ENCODE measurements at regions not wholly inside any gene's neighbourhood (a gene's known extent, or its start where the extent isn't known, plus 50 kb on each side); places are given as distances from the start of the nearest gene placed in this dataset.

GRCh38 chr2:220858101-220858500 is 714.0 kb downstream of the EPHA4 start:
- Histone ChIP-seq H3K36me3 (no peaks in the 10 kb centered on the region), H3K4me1 (no peaks in the 10 kb centered on the region), H3K4me3 (no peak overlapping the region), H3K27ac (no peak overlapping the region), H3K9me3 (no peaks in the 10 kb centered on the region), H3K27me3 (no peaks in the 10 kb centered on the region)
- intact Hi-C loops (cut with DNase I) = no loop called here
- DNase-seq = no peak
- ATAC-seq = no peak
- TF ChIP-seq CTCF (IDR thresholded peaks at IDR 0.05) = no peak

GRCh38 chr2:220871909-220872308 is 700.2 kb downstream of the EPHA4 start:
- Histone ChIP-seq H3K27me3 (no peaks in the 10 kb centered on the region), H3K36me3 (no peaks in the 10 kb centered on the region), H3K4me1 (no peaks in the 10 kb centered on the region), H3K9me3 (peaks cover 0 to 7% of the 10 kb centered on the region in 2 donors), H3K4me3 (no peak overlapping the region), H3K27ac (no peak overlapping the region)
- TF ChIP-seq CTCF (IDR thresholded peaks at IDR 0.05) = no peak
- DNase-seq = no peak
- intact Hi-C loops (cut with DNase I) = no loop called here
- ATAC-seq = no peak

- no peak for ATAC-seq
- Histone ChIP-seq H3K4me3 (no peak overlapping the region), H3K9me3 (peaks cover 0 to 7% of the 10 kb centered on the region in 2 donors), H3K27me3 (no peaks in the 10 kb centered on the region), H3K4me1 (no peaks in the 10 kb centered on the region), H3K36me3 (no peaks in the 10 kb centered on the region), H3K27ac (no peak overlapping the region)
- no peak for TF ChIP-seq CTCF (IDR thresholded peaks at IDR 0.05)
- intact Hi-C loops (cut with DNase I) = no loop called here
- no peak for DNase-seq
Measured at GRCh38 chr2:220876080-220876824, 695.9 kb downstream of the EPHA4 start.

- no peak for ATAC-seq
- Histone ChIP-seq H3K36me3 (no peaks in the 10 kb centered on the region), H3K4me1 (no peaks in the 10 kb centered on the region), H3K4me3 (no peak overlapping the region), H3K9me3 (peaks cover 0 to 7% of the 10 kb centered on the region in 2 donors), H3K27ac (no peak overlapping the region), H3K27me3 (no peaks in the 10 kb centered on the region)
- TF ChIP-seq CTCF (IDR thresholded peaks at IDR 0.05) = no peak
- no peak for DNase-seq
- intact Hi-C loops (cut with DNase I) = no loop called here
Measured at GRCh38 chr2:220877491-220877890, 694.6 kb downstream of the EPHA4 start.

- Histone ChIP-seq H3K36me3 (no peaks in the 10 kb centered on the region), H3K4me1 (no peaks in the 10 kb centered on the region), H3K27me3 (no peaks in the 10 kb centered on the region), H3K4me3 (no peak overlapping the region), H3K9me3 (peaks cover 0 to 3% of the 10 kb centered on the region in 2 donors), H3K27ac (no peak overlapping the region)
- intact Hi-C loops (cut with DNase I) = no loop called here
- no peak for TF ChIP-seq CTCF (IDR thresholded peaks at IDR 0.05)
- ATAC-seq (no peak), DNase-seq (no peak)
Measured at GRCh38 chr2:220877897-220878296, 694.2 kb downstream of the EPHA4 start.
